ENCODE measurements at regions not wholly inside any gene's neighbourhood (a gene's known extent, or its start where the extent isn't known, plus 50 kb on each side); places are given as distances from the start of the nearest gene placed in this dataset.

DNA sequence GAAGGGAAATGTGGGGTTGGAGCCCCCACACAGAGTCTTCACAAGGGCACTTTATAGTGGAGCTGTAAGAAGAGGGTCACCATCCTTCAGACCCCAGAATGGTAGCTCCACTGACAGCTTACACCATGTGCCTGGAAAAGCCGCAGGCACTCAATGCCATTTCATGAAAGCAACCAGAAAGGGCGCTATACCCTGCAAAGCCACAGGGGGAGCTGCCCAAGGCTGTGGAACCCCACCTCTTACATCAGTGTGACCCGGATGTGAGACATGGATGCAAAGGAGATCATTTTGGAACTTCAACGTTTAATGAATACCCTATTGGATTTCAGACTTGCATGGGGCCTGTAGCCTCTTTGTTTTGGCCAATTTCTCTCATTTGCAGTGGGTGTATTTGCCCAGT, 694.7 kb downstream of the CBLN2 start:
- WGBS (ENCODE audit: insufficient coverage) = 86% methylated on average over 3 of the region's 4 CpGs
- Histone ChIP-seq H3K4me1 (ENCODE audit: control insufficient read depth in 1 of 2, insufficient read depth in 2 of 2, low read length in 2 of 2) (no peaks in the 10 kb centered on the region), H3K79me2 (ENCODE audit: insufficient read depth, low read length) (no peaks in the 10 kb centered on the region), H3K9ac (ENCODE audit: insufficient read depth, low read length, poor library complexity, severe bottlenecking) (no peak overlapping the region), H3K9me3 (replicated peaks in 1 of 2; ENCODE audit: control insufficient read depth in 1 of 2, insufficient read depth in 1 of 2, low read length in 2 of 2) (peaks cover 22 to 27% of the 10 kb centered on the region in 2 donors), H3K27me3 (ENCODE audit: control insufficient read depth in 2 of 2, insufficient read depth in 2 of 2, low read length in 2 of 2) (no peaks in the 10 kb centered on the region), H2AFZ (ENCODE audit: insufficient read depth, low read depth, low read length, poor library complexity, severe bottlenecking) (no peak overlapping the region), H3K27ac (ENCODE audit: low read depth in 1 of 2, low read length in 2 of 2) (no peak overlapping the region), H3K4me3 (replicated peaks in 1 of 3; ENCODE audit: low read depth in 2 of 3, low read length in 3 of 3) (no peak overlapping the region), H3K36me3 (replicated peaks in 1 of 2; ENCODE audit: control insufficient read depth in 1 of 2, insufficient read depth in 2 of 2, low read length in 2 of 2) (no peaks in the 10 kb centered on the region), H3K4me2 (replicated peaks; ENCODE audit: extremely low read depth, low read length, poor library complexity, severe bottlenecking) (no peak overlapping the region), H4K20me1 (ENCODE audit: insufficient read depth, low read length) (no peaks in the 10 kb centered on the region)
- intact Hi-C loops (cut with micrococcal nuclease) = no loop called here
- DNase-seq = no peak
- Mint-ChIP-seq H3K4me3 (no peak overlapping the region), H3K36me3 (no peaks in the 10 kb centered on the region), H3K27ac (no peak overlapping the region), H3K4me1 (no peaks in the 10 kb centered on the region), H3K9me3 (peaks cover 0 to 25% (median 10%) of the 10 kb centered on the region in 7 donors), H3K27me3 (ENCODE audit: low read depth in 3 of 3) (peaks cover 0 to 1% (median 0%) of the 10 kb centered on the region in 3 donors)
- TF ChIP-seq, protein P1, sequence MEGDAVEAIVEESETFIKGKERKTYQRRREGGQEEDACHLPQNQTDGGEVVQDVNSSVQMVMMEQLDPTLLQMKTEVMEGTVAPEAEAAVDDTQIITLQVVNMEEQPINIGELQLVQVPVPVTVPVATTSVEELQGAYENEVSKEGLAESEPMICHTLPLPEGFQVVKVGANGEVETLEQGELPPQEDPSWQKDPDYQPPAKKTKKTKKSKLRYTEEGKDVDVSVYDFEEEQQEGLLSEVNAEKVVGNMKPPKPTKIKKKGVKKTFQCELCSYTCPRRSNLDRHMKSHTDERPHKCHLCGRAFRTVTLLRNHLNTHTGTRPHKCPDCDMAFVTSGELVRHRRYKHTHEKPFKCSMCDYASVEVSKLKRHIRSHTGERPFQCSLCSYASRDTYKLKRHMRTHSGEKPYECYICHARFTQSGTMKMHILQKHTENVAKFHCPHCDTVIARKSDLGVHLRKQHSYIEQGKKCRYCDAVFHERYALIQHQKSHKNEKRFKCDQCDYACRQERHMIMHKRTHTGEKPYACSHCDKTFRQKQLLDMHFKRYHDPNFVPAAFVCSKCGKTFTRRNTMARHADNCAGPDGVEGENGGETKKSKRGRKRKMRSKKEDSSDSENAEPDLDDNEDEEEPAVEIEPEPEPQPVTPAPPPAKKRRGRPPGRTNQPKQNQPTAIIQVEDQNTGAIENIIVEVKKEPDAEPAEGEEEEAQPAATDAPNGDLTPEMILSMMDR (IDR thresholded peaks at IDR 0.05) = no peak

DNA sequence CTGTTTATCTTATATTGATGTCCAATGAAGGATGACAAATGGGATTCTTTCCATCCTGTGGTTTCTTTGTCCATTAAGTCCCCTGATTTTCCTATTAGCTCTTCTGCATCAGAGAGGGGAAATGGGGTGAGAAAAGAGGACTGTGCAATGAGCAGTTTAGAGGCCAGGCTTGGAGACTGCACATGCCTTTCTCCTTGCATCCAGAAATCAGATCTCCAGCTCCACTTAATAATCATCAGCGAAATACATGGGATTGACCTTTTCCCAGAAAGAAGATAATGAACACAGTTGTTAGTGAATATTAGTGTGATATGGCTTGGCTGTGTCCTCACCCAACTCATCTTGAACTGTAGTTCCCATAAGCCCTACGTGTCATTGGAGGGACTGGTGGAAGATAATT, 697.4 kb downstream of the CBLN2 start:
- DNase-seq = no peak
- no peak overlapping the region for H3K4me3 ChIP-seq (replicated peaks in 1 of 3; ENCODE audit: low read depth in 2 of 3, low read length in 3 of 3)
- H3K4me2 ChIP-seq (replicated peaks; ENCODE audit: extremely low read depth, low read length, poor library complexity, severe bottlenecking) = no peak overlapping the region
- H3K36me3 ChIP-seq (replicated peaks in 1 of 2; ENCODE audit: control insufficient read depth in 1 of 2, insufficient read depth in 2 of 2, low read length in 2 of 2) = no peaks in the 10 kb centered on the region
- no peak overlapping the region for H3K27ac ChIP-seq (ENCODE audit: low read depth in 1 of 2, low read length in 2 of 2)
- intact Hi-C loops (cut with micrococcal nuclease) = no loop called here
- no peaks in the 10 kb centered on the region for H3K4me1 ChIP-seq (ENCODE audit: control insufficient read depth in 1 of 2, insufficient read depth in 2 of 2, low read length in 2 of 2)
- Mint-ChIP-seq H3K4me1 (no peaks in the 10 kb centered on the region), H3K36me3 (no peaks in the 10 kb centered on the region), H3K9me3 (peaks cover 0 to 25% (median 10%) of the 10 kb centered on the region in 7 donors), H3K27me3 (ENCODE audit: low read depth in 3 of 3) (no peaks in the 10 kb centered on the region), H3K27ac (no peak overlapping the region), H3K4me3 (no peak overlapping the region)
- H3K9ac ChIP-seq (ENCODE audit: insufficient read depth, low read length, poor library complexity, severe bottlenecking) = no peak overlapping the region
- peaks cover 22 to 27% of the 10 kb centered on the region in 2 donors for H3K9me3 ChIP-seq (replicated peaks in 1 of 2; ENCODE audit: control insufficient read depth in 1 of 2, insufficient read depth in 1 of 2, low read length in 2 of 2)
- H3K27me3 ChIP-seq (ENCODE audit: control insufficient read depth in 2 of 2, insufficient read depth in 2 of 2, low read length in 2 of 2) = no peaks in the 10 kb centered on the region
- no peaks in the 10 kb centered on the region for H3K79me2 ChIP-seq (ENCODE audit: insufficient read depth, low read length)
- TF ChIP-seq, protein P1 (IDR thresholded peaks at IDR 0.05) = no peak
- no CpG with 5 or more reads among the region's 2 CpGs for WGBS (ENCODE audit: insufficient coverage)
- H2AFZ ChIP-seq (ENCODE audit: insufficient read depth, low read depth, low read length, poor library complexity, severe bottlenecking) = no peak overlapping the region
- no peaks in the 10 kb centered on the region for H4K20me1 ChIP-seq (ENCODE audit: insufficient read depth, low read length)

Measured in CD14-positive monocyte (primary cell).